Lung microvascular endothelial cell (primary cell): ENCODE measurements at regions not wholly inside any gene's neighbourhood (a gene's known extent, or its start where the extent isn't known, plus 50 kb on each side); places are given as distances from the start of the nearest gene placed in this dataset.
"Not testable (repeated sequence)": the region's sequence is repeated elsewhere in the genome, so short reads cannot be mapped to it uniquely, and the experiment has no call there.

ENCODE experiments used
- DNase-seq, 2 donors: peaks; one replicate each; pipeline versions ENCODE4 v3.0.0 to v3.0.0-alpha.2; 2010; ENCODE audit warnings: low read depth in 2 of 2

DNA sequence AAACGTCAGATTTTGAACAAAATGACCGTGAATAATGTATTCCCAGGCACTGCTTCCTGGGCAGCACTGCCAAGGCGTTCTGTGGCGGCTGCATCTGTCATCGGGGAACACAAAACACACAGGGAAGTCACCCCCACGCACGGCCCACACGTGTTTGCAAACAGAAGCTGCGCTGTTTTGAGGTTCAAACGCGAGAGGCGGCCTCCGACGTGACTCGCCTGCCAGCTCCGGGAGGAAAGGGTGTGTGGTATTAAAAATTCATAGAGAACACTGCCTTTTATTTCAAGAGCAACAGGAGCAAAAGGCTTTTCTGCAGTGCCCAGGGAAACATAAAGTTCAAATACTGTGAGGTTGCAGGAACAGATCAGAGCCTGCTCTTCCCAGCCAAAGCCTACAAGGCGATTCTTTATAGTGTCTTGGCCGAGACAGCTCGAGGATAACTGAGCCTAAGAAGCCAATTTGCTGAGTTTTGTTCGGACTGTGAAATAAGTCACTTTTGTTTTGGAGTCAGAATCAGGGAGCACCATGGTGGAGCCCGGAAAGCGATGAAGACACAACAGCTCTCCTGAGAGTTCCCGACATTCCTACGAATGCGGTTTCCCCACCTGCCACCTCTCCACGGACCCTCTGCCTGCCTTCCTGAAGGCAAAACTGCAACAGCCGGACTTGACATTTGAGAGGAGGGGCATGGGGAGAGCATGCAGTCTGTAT, 115.3 kb upstream of the IRX2 start:
- DNase-seq: no peak

DNA sequence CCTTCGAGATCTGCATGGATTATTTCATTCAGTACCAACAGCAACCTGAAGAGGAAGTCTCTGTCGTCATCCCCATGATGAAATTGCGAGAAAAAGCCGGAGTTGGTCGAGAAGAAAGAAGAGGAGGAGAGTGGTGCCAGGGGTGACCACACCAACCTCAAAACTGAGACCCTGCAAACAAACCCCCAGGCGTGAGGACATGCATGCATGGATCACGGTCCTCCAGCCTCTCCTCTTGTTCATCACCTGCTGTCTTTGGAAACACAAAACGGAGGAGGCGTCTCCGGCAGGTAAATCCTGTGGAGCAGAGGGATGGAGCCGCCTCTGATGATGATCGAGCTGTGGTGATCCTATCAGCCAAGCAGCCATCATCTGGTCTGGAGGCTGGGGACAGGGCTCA, 114.4 kb upstream of the IRX2 start:
- no peak for DNase-seq

DNA sequence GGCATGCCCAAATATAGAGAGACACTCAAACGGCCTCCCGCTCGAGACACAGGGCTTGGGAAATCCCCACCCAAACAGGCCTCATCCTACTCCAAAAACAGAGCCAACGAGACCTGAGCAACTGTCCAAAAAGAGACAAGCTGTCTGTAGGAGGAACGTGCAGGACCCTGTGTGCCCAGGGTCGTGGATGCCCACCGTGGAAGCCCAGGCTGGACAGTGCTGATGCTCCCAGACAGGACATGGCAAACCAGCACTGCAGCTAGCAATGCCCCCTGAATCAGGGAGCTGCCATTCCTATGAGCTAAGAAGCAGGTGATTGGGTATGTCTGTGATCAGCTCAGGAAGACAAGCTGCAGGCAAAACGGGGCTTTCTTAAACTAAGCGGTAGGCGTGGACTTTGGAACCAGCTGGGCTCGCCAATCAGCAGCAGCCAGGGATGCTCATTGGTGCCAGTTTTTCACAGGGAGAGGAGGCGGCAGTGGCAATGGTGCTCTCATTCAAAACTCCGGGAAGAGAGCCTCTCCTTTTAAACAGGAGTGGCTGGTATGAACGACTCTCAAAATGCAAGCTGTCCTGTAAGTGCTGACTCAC, 113.1 kb upstream of the IRX2 start:
- no peak for DNase-seq

DNA sequence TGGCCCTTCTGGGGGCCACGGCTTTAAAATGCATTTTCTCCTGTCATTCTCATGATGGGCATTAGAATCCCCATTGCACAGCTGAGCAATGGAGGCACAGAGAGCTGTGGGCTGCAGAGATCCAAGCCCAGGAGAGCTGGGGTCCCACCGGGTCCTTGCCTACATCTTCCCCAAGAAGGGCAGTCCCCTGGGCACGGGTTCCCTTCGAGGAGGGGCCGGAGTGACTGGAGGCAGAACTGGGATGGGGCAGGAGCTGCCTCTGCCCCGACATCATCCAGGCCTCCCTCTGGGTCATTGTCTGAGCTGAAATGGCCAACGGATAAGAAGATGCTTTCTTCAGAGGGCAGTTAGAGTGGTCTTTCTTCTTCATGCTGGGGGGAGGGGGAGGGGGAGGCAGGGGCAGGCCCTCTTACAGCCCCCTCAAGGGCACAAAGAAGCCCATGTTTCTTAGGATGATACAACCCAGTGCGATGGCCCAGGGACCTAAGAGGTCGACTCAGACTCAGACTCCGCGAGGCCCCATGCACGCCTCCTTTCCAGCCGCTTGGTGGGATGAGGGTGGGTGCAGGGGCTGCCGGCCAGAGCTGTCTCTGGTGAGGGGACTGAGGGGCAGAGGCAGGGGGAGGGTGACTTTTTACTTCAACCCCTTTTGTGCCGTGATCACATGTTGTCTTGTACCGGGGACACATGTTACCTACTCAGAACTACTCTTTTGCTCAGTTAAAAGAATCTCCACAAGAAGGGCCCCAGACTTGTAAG, 112.4 kb upstream of the IRX2 start:
- DNase-seq: no peak

DNA sequence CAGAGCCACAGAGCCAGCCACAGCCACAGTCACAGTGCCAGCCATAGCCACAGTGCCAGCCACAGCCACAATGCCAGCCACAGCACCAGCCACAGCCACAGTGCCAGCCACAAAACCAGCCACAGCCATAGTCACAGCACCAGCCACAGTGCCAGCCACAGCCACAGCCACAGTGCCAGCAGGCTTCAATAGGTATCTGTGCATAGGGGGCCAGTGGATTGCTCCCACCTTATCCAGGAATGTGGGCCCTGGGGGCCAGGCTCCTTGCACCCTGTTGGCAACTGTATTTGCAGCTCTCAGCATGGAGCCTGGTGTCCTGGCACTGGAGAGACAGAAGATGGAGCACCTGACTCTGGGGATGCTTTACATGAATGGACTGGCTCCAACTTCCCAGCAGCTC, 111.7 kb upstream of the IRX2 start:
- DNase-seq: no peak

DNA sequence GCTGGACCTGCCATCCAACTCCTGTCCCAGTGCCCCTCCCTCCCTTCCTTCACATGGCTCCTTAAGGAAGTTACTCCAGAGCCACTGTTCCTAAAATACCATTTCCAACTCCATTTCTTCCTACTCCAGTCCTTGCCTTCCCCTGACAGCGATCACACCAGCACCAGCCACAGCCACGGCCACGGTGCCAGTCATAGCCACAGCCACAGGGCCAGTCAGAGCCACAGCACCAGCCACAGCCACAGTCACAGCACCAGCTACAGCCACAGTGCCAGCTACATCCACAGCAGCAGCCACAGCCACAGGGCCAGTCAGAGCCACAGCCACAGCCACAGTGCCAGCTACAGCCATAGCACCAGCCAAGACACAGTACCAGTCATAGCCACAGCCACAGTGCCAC, 110.7 kb upstream of the IRX2 start:
- DNase-seq: not testable (repeated sequence)

DNA sequence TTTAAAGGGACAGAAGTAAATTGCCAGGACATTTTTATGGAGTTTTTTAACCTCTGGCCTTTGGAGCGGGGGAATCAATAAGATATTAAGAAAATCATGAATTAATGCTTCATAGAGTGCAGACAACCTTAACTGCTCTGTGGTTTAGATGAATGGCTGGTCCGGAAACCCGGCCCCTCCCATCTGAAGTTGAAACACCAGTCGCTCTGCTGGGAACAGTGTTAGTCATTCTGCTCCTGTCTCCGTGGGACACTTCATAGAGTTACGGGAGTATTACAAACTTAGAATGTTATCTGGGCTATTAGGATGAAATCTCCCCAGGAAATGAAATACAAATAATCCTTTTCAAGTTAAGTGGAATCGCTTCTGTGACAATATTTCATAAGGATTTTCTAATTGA, 110.1 kb upstream of the IRX2 start:
- no peak for DNase-seq

DNA sequence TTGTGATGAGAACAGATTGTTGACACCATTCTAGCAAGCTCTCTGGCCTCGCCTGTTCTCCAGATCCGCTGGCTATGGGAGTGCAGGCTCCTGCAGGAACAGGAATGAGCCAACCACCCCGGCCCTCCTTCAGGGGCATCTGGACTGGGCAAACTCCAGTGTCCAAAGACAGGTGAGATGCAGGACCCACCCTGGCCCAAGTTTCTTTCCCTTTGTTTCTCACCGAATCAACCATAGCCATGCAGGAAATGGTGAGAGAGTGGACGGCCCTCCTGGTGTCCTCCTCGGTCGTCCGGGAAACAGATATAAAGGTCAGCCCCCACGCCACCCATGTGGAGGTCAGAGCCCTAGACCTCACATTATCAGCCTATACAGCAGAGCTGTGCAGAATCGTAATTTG, 108.6 kb upstream of the IRX2 start:
- DNase-seq: no peak

DNA sequence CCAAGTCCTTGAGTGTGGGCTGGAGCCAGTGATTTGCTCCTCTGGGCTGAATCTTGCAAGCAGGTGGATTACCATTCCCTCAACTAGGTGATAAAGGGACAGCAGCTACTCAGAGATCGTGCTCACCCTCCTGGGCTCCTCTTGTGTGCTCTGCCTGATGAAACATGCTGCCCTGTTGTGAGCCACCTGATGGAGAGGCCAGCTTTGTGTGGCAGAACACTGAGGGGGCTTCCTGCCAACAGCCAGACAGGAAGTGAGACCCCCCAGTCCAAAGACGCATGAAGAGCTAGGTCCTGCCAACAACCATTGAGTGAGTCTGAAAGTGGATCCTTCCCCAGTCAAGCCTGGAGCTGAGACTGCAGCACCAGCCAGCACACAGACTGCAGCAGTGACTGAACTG, 106.4 kb upstream of the IRX2 start:
- no peak for DNase-seq

DNA sequence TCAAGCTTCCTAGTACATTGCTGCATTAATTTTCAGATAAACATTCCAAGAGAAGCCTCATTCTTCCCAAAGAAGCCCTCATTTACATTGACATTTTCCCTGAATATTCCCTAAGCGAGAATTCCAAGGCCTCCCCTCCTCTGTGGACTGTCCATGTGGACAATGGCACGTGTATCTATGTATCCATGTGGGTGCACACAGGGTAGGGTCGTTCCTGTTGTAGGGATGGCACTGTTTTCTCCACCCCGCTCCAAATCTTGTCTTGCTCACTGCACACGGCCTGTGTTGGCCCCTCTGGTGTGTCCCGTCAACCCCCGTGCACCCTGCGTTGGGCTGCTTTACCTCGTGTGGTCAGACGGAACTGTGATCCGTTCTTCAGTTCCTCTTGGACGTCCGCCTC, 104.7 kb upstream of the IRX2 start:
- DNase-seq: no peak

DNA sequence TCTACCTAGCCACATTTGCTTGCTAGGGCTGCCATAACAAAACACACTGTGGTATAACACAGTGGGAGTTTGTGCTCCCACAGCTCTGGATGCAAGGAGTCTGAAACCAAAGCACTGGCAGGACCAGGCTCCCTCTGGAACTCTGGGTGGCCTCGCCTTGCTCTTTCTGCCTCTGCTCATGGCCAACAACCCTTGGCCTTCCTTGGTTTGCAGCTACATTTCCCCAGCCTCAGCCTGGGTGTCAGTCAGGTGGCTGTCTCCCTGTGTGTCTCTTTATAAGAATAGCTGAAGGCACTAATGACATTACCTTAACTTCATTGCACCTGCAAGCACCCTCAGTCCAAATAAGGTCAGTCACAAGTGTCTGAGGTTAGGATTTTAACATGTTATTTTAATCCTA, 101.0 kb upstream of the IRX2 start:
- no peak for DNase-seq

DNA sequence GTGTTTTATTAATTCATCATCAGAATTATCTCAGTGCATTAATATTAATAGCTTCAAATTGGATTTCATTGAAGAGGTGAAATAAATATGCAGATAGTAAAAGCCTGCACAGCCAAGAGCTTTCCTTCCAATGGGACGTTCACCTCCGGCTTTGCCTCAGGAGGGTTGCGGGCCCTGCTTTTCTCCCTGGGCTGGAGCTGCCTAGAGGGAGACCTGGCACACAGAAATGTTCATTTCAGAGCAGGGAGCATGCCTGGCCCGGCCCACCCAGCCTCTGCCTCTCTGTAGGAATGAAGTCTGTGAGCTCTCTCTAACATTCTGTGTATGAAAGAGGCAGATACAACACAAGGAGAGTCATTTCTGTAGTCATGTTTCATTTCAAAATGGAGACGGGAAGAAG, 100.4 kb upstream of the IRX2 start:
- no peak for DNase-seq

DNA sequence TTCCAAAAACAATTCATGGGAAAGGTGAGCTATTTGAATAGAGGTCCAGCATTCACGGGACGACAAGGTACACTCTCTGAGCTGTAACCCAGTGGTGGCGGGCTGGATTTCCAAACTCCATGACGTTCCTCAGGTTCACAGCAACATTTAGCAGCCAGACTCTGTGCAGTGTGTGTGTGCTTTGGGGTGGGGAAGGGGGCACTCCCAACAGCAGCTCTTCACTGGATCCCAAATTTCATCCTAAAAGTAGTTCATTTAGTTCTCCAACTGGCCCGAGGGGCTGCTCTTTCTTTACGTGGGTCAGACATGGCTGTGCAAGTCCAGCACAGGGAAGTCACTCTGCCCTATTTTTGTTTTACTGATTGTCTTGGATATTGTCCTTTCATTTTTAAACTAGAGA, 98.0 kb upstream of the IRX2 start:
- DNase-seq: no peak

DNA sequence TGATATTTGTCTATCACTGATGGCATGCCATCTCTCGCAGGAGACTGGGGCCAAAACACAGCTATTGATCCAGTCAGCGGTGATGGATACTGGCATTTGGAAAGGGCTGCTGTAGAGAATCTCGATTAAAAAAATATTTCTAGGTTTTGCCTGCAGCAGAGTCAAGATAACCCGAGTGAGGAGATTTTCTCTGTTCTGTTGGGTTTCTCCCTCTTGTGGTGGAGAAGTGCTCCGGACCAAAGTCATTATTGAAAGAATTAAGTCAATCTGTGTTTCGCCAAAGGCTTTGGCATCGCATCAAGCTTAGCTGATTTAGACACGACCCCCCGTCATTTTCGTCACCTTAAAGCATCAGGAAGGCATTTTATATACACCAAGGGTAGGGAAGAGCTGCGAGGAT, 97.1 kb upstream of the IRX2 start:
- no peak for DNase-seq

DNA sequence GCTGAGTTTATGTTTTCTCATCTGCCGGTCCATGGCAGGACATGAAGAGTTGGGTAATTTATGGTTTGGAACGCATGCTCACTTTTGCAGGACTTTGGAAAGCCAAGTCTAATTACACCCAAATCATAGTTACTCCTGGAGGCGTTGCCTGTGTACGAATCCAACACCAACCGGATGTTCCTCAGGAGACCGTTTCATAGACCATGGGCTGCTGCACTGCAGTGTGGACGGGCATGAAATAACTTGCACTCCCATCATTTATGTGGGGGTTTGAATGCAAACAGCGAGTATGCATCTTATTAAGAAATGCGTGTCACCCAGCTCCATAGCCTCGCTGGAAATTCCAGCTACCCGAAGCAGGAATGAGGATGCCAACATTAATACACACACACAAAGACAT, 96.1 kb upstream of the IRX2 start:
- no peak for DNase-seq

DNA sequence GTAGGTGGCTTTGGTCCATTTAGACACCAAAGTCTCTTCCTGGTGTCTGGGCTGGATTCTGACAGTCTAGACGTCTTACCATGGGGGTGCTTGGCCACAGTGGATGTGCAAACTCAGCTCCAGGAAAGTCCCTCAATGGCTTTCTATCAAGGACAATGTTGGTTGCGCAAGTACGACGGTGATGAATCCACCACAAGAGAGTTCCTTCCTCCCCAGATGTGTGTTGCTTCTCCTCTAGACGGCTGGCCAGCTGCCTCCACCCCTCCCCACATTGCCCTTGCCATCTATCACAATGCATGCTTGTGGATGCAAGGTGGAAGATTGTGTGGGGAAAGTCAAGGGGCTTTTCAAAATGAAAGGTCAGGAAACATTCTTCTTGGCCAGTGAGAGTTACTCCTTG, 89.7 kb upstream of the IRX2 start:
- no peak for DNase-seq

DNA sequence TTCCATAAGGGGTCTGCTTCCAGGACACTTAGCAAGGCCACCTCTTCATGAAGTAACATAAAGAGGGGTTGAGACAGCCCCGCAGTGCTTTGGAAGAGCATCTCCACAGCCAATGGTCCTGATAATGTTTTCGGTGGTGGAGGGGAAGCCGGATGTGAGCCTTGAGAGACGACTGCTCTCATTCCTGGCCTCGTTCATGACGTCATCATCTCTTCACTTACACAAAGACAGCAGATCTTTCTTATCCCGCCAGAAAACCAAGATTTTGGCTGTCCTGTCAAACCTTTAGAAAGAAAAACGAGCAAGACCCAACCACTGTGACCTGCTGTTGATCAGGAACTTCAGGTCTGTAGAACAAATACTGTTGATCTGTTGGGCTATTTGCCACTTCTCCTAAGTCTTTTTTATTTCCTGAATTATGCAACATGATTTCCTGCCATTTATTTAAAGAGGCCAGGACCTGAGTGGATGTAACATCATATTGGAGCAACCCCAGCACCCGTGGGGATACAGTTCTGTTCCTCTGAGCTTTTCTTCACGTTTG, 89.0 kb upstream of the IRX2 start:
- DNase-seq: no peak

DNA sequence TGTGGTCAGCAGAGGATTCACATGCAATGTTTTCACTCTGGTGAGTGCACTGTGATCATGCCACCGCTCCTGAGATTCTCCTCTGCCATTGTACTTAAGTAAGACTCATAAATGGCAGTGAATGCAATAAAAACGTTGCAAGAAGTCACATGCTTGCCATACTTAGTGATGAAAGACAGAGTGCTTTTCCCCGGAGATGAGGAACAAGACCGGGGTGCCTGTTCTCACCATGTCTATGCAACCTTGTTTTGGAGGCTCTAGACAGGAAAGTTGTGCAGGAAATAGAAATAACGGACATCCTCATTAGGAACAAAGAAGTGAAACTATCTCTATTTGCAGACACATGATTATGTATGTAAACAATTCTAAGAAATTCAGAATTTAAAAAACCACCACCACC, 84.7 kb upstream of the IRX2 start:
- DNase-seq: no peak

DNA sequence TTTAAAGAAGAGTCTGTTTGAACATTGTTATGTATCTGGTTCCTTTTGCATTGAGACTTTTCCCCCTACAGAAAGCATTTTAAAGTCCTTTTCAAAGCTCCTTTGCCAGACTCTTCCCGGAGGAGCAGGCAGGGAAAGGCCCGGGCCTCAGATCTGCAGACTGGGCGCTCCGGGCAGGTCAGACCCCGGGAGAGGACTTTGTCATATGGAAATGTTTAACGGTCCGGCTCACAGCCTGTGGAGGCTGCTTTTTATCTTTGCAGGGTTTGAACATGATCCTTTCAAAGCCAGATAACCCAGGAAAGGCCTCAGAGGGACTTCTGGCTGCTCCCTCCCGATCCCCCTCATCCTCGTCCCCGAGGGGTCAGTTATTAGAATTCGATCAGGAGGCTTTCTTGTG, 82.1 kb upstream of the IRX2 start:
- DNase-seq: no peak

DNA sequence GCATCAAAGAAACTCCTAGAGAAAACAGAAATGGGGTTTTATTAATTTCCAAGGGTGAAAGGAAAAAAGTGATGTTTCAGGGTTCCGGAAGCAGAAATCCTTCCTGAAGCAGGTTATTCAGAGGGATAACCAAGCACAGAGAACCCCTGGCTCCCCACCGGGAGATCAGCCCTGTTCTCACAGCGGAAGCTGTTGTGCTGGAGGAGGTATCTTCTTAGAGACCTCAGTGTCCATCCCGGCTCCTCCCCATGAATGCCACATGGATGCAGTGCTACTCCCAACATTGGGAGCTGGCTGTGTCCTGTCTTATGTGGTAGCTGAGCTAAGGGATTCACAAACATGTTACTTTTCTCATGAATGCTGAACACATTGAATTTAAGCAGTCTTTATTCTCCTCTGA, 80.9 kb upstream of the IRX2 start:
- no peak for DNase-seq

DNA sequence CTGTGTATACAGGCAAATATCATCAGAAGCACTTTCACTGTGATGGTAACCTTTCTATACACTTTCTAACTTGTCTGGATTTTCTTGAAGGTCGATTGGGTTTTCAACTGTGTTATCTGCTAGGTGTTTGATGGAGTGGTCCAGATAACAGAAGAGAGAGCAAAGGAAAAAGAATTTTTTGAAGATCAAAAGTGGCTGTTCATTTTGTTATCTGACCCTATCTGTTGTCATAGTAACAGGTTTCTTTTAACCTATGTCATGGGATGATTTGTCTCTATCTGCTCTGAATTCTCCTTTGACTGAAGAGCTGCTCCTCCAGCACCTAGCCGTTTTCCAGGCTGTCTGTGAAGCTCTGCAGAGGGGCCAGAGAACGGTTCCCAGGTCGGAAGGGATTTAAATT, 77.8 kb upstream of the IRX2 start:
- no peak for DNase-seq

DNA sequence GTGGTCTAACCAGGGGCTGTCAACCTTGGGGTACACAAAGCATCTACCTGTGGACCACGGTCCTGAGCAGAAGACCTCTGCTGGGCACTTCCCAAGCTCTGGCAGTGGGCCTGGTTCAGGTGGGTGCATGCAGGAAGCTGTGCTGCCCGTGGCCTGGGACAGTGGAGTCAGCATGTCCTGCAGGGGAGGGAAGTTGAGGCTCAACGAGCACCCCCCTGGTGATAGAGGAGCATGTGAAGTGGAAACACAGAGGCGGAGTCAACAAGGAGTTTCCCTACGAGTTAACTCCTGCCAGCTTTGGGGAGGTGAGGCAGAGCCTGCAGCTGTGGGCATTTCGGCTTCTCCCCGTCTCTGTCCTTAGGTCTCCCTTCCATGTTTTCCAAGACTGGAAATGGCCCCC, 67.5 kb upstream of the IRX2 start:
- DNase-seq: no peak

DNA sequence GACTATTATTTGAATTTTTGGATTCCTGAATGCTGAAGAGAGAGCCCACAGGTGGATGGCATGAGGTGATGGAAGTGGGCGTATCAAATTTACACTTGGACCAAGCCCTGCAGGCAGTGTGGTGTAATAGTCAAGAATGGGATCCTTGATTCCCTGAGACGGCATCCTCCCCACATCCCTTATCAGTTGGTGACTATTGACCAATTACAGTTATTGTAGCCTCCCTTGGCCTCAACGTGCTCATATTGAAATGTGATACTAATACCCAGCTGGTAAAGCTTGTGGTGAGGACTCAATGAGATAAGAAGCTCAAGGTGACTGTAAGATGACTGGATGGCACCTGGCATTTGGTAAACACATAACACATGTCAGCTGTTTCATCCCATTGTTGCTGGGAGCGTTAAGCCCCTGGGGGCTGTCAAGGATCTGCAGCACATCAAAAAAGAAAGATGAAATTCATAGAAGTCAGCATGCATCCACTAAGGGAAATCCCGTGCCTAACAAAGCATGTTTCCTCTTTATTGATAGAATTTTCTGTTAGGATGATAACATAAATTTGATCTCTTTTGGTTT, 65.6 kb upstream of the IRX2 start:
- no peak for DNase-seq
